ENCODE measurements at regions not wholly inside any gene's neighbourhood (a gene's known extent, or its start where the extent isn't known, plus 50 kb on each side); places are given as distances from the start of the nearest gene placed in this dataset.

- TF ChIP-seq CTCF (IDR thresholded peaks at IDR 0.05) (no peak), POLR2AphosphoS5 (IDR thresholded peaks at IDR 0.05) (peak; percentile 68), POLR2A (IDR thresholded peaks at IDR 0.05) (no peak)
Observed at GRCh38 chr9:653856-654387, 187.6 kb upstream of the DMRT1 start.

All from prostate gland (tissue), 2 donors.